Spleen (tissue), 7 donors: ENCODE measurements at regions not wholly inside any gene's neighbourhood (a gene's known extent, or its start where the extent isn't known, plus 50 kb on each side); places are given as distances from the start of the nearest gene placed in this dataset.

Source experiments
- POLR2A ChIP-seq, 3 donors: fragments of 450-650 bp; IDR thresholded peaks; one replicate each; pipeline ENCODE4 v1.5.1; 2017; ENCODE audit warnings: antibody characterized with exemption in 3 of 3, mild to moderate bottlenecking in 1 of 3
- POLR2AphosphoS5 ChIP-seq, 3 donors: sonication (generic); formaldehyde crosslinking; IDR thresholded peaks; one replicate each; pipeline ENCODE4 v1.5.1; 2017; ENCODE audit warnings: antibody characterized with exemption in 3 of 3
- TF ChIP-seq, protein P1 (sequence below), 11 experiments: fragments of 200-600 bp in 7 of 11; fragments of 450-650 bp in 4 of 11; sonication (generic) in 4 of 11; IDR thresholded peaks in 8 of 11; conservative IDR thresholded peaks in 3 of 11; 1 replicate in 7 of 11; 2 replicates in 4 of 11; pipeline versions ENCODE4 v1.4.0 to v1.8.0; 2016 to 2021; ENCODE audit warnings: antibody characterized with exemption in 11 of 11, inconsistent platforms in 4 of 11, mild to moderate bottlenecking in 1 of 11
- donor health status: DM: no; HTN: no; CAD: no; lungs with moderate emphysema.
- donor health status: DM: no; HTN: no; CAD: no.
- donor health status: DM: no; HTN: no; CAD: no.

DNA sequence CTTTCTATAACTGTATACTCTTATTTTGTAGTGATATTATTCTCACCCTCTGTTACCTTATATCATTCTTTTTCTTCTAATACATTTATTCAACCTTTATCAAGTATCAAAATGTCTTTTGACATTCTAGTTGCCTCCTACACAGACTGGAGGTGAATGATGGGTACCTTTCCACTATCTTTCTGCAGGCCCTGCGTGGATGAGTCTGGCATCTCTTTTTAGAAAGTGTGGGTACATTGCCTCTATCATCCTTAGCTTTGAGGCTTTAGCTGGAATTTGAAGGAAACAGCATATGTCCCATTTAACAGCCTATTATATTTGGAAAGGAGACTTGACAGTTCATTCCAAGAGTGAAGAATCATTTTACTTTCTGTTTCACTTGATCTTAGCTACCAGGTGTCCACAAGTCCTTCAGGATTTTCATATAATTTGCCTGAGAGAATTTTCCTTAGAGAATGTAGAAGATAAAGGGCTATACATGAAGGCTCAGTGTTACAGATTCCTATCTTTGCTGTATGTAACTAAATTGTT is 192.0 kb downstream of the CWF19L2 start:
- TF ChIP-seq, protein P1, sequence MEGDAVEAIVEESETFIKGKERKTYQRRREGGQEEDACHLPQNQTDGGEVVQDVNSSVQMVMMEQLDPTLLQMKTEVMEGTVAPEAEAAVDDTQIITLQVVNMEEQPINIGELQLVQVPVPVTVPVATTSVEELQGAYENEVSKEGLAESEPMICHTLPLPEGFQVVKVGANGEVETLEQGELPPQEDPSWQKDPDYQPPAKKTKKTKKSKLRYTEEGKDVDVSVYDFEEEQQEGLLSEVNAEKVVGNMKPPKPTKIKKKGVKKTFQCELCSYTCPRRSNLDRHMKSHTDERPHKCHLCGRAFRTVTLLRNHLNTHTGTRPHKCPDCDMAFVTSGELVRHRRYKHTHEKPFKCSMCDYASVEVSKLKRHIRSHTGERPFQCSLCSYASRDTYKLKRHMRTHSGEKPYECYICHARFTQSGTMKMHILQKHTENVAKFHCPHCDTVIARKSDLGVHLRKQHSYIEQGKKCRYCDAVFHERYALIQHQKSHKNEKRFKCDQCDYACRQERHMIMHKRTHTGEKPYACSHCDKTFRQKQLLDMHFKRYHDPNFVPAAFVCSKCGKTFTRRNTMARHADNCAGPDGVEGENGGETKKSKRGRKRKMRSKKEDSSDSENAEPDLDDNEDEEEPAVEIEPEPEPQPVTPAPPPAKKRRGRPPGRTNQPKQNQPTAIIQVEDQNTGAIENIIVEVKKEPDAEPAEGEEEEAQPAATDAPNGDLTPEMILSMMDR (IDR thresholded peaks at IDR 0.05 in 8 of 11, conservative IDR thresholded peaks at IDR 0.05 in 3 of 11), result no peak
- TF ChIP-seq POLR2AphosphoS5 (IDR thresholded peaks at IDR 0.05), result no peak
- no peak for TF ChIP-seq POLR2A (IDR thresholded peaks at IDR 0.05)
